Cerebellar cortex (tissue), 1 donor: ENCODE measurements at regions not wholly inside any gene's neighbourhood (a gene's known extent, or its start where the extent isn't known, plus 50 kb on each side); places are given as distances from the start of the nearest gene placed in this dataset.
"Not testable (repeated sequence)": the region's sequence is repeated elsewhere in the genome, so short reads cannot be mapped to it uniquely, and the experiment has no call there.

Experiments
- DNase-seq: peaks from one replicate; pipeline ENCODE4 v3.0.0-alpha.2; 2015; ENCODE audit warnings: low spot score

GRCh38 chr5:24265306-24265705, 379.5 kb downstream of the CDH10 start:
- no peak for DNase-seq

- DNase-seq = no peak
These were observed 376.2 kb downstream of the CDH10 start for GRCh38 chr5:24268482-24269056.

GRCh38 chr5:24271702-24272118, 373.1 kb downstream of the CDH10 start:
- not testable (repeated sequence) for DNase-seq

GRCh38 chr5:24272741-24273140, 372.0 kb downstream of the CDH10 start:
- no peak for DNase-seq

DNA sequence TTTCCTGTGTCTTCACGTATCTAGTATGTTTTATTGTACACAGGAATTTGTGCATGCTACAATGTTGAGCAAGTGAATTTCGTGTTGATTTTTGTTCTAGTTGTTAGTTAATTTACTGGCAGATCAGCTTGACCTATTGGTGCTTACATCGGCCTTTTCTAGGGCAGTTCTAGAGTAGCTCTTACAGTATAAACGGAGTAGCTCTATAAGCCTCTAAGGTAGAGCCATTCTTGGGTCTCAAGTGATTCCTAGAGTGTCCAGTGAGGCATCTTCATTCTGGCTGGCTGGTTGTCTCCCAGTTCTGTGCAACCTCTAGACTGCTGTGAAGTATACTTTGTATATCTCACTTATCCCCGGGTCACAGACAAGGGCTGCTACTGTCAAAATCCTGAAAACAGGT, 364.6 kb downstream of the CDH10 start:
- no peak for DNase-seq

- no peak for DNase-seq
These were observed 363.0 kb downstream of the CDH10 start for GRCh38 chr5:24281818-24282217.

DNA sequence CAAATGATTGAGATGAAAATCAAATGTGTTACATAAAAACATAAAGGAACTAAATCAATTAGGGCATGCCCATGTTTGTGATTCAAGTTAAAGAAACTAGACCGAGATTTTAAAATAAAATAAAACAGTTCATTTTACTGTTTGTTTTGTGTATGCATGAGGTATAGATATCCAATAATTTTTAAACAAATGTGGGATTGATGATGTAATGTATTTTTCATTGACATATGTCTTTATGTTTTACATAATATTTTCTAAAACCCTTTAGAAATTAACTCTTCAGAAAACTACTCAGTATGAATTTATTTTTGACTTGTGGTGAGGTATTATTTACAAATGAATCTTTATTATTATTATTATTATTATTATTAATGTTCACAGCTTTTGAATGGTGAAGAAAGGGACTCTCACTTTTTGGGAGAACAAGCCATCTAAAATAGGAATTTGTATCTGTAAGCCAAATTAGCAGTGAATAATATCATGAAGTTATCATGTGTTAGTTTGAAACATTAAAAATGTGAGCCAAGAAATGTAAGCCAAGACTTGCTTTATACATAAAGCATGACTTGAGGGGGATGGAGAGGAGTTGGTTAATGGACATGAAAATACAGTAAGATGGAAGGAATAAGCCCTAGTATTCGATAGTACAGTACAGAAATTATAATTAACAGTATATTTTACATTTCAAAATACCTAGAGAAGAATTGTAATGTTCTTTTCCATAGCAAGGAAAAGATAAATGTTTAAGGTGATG, 355.0 kb downstream of the CDH10 start:
- no peak for DNase-seq

GRCh38 chr5:24290536-24290935, 354.2 kb downstream of the CDH10 start:
- no peak for DNase-seq

DNA sequence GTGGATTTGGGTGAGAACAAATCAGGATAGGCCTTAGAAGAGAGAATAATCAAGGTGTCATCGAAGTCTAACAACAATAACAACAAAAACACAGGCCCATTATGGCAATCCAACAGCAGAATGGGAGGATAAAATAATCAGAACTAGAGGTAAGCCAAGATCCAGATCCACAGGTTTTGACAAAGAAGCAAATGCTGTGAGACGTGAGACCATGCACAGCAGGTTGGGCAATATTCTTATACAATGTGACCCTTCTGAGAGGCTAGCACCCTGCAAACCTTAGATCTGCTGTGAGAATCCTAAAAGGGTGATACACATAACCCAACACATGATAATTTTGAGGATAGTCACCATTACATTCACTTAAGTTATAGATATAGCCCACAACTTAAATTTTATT, 352.9 kb downstream of the CDH10 start:
- no peak for DNase-seq

GRCh38 chr5:24294333-24294732, 350.4 kb downstream of the CDH10 start:
- DNase-seq = no peak

GRCh38 chr5:24314106-24314505, 330.7 kb downstream of the CDH10 start:
- DNase-seq = no peak

- DNase-seq = no peak
These were observed 324.1 kb downstream of the CDH10 start for GRCh38 chr5:24320643-24321042.

DNA sequence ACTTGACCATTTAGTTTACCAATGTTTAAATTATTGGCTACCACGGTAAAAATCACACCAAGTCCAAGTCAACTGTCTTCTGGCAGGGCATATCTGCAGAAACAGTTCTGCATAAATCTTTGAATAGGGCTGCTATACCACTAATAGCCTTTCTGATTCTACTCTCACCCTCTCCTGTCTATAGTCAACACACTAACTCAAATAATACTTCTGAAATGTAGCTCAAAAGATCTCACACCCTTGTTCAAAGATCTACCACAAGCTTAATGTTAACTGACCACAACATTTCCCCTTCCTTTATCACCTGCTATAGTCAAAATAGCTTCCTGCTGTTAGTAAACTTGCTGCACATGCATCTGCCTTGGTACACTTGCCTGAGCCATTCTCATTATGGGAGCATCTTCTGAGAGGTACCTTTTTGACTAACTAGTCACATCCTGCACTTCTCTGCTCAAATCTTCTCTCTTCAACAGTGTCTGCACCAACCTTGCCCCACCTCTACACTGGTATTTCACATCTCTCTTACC, 319.4 kb downstream of the CDH10 start:
- DNase-seq = no peak

- DNase-seq = no peak
These were observed 313.2 kb downstream of the CDH10 start for GRCh38 chr5:24331531-24331930.

GRCh38 chr5:24347158-24347557, 297.6 kb downstream of the CDH10 start:
- peak; percentile 11 for DNase-seq

DNA sequence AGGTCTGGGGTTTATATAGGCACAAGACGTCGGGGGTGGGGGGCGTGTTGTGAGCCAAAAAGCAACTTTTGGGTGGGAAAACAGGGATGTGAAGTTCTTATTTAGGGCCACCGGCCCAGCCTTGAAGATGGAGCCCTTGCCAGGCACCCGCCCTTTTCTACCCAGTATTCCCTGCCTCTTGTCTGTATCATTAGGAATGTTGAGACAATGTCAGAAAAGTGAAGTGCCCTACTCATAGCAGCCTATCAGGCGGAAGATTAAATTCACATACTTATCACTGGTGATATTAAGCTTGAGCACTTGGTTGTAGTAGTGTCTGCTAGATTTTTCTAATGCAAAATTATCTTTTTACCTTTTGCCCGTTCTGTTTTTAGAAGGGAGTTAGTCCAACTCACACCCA, 293.5 kb downstream of the CDH10 start:
- DNase-seq = no peak

DNA sequence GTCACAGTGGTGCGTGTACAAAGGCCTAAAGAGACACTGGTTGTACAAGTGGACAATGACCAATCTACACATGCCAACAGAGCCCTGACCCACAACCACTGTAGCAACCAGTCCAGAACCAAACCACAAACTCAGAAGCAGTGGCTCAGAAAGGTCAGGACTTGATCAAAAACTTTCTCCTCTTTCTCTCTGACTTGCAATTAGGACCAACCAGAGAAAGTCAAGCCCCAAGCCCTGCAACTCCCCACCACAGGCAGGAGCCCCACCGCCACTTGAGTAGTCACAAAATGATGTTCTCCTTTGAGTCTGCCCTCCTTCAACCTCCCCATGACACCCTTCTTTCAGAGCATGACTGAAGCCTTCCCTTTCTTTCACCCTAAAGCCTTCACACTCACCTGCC, 291.8 kb downstream of the CDH10 start:
- DNase-seq = no peak

GRCh38 chr5:24353611-24354010, 291.2 kb downstream of the CDH10 start:
- no peak for DNase-seq

GRCh38 chr5:24363789-24364481, 280.8 kb downstream of the CDH10 start:
- peak; percentile 34 for DNase-seq

- no peak for DNase-seq
These were observed 280.1 kb downstream of the CDH10 start for GRCh38 chr5:24364711-24365110.

DNA sequence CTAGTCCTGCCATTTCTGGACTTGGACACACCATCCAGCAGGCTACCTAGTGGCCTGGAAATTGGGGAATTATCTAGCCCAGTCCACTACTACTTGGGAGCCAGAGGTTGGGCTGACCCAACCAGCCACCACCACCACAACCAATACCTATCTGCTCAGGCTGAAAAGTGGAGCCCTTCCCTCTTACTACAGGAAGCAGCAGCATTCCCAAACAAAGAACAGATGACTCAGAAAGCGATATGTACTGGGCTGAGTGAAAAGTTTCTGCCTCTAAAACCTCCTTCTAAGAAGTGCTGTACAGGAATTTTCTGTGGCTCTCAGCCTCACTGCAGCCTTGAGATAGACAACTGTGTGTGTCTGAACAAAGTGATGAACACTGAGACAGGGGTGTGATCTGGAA, 279.4 kb downstream of the CDH10 start:
- DNase-seq = no peak

GRCh38 chr5:24367216-24367615, 277.6 kb downstream of the CDH10 start:
- no peak for DNase-seq

- DNase-seq = no peak
These were observed 276.7 kb downstream of the CDH10 start for GRCh38 chr5:24368115-24368514.
